T-cell (primary cell): ENCODE measurements at regions not wholly inside any gene's neighbourhood (a gene's known extent, or its start where the extent isn't known, plus 50 kb on each side); places are given as distances from the start of the nearest gene placed in this dataset.

ENCODE experiments used
- ATAC-seq, 4 experiments: fragments of 200-7000 bp in 3 of 4; fragments of 150-1000 bp in 1 of 4; cut with Tn5 transposase; replicated peaks in 1 of 4; 1 replicate in 3 of 4; 2 replicates in 1 of 4; pipeline ENCODE4 v1.10.0; 2021; ENCODE audit warnings: moderate library complexity in 3 of 4, mild to moderate bottlenecking in 2 of 4, moderate number of reproducible peaks in 1 of 4
- CTCF ChIA-PET, 2 donors: fragments of 300-600 bp; sonication (Branson Sonifier 250); formaldehyde crosslinking; loops; one replicate each; lab custom pipeline; 2022; ENCODE audit warnings: antibody characterized with exemption in 2 of 2; lab: Charles Lee
- POLR2A ChIA-PET, 2 donors: fragments of 300-600 bp; sonication (Branson Sonifier 250); formaldehyde crosslinking; loops; one replicate each; lab custom pipeline; 2022; ENCODE audit warnings: antibody characterized with exemption in 2 of 2; lab: Charles Lee
- DNase-seq, 35 experiments: peaks; one replicate each; pipeline versions ENCODE4 v3.0.0 to v3.0.0-alpha.2; 2013 to 2023
- H3K27ac ChIP-seq: one replicate; pipeline ENCODE4 v1.5.1; 2013; ENCODE audit warnings: low read length
- H3K27me3 ChIP-seq, 2 experiments: replicated peaks in 1 of 2; 1 replicate in 1 of 2; 2 replicates in 1 of 2; pipeline versions ENCODE4 v1.6.1 to v1.7.0; 2013; ENCODE audit warnings: low read length in 1 of 2, mixed read lengths in 1 of 2; ENCODE audit not compliant: control insufficient read depth in 2 of 2, insufficient read depth in 2 of 2; ENCODE audit errors: extremely low read depth in 1 of 2
- H3K36me3 ChIP-seq, 2 donors: 1 replicate in 1 of 2; 2 replicates in 1 of 2; pipeline versions ENCODE4 v1.6.1 to v1.7.0; 2013; ENCODE audit warnings: low read length in 1 of 2; ENCODE audit not compliant: control insufficient read depth in 2 of 2, insufficient read depth in 1 of 2; ENCODE audit errors: extremely low read depth in 1 of 2
- H3K4me1 ChIP-seq, 2 experiments: 1 replicate in 1 of 2; 2 replicates in 1 of 2; pipeline versions ENCODE4 v1.6.1 to v1.7.0; 2013; ENCODE audit warnings: low read length in 2 of 2, mixed read lengths in 1 of 2; ENCODE audit not compliant: insufficient read depth in 2 of 2, control insufficient read depth in 1 of 2; ENCODE audit errors: extremely low read depth in 1 of 2
- H3K4me3 ChIP-seq, 2 donors: 1 replicate in 1 of 2; 2 replicates in 1 of 2; pipeline versions ENCODE4 v1.5.1 to v1.7.0; 2013; ENCODE audit warnings: mild to moderate bottlenecking in 2 of 2, low read length in 1 of 2, moderate library complexity in 1 of 2; ENCODE audit not compliant: control insufficient read depth in 1 of 2; ENCODE audit errors: extremely low read depth in 1 of 2
- H3K9me3 ChIP-seq: 2 replicates; pipeline ENCODE4 v1.7.0; 2013
- H3K27ac Mint-ChIP-seq, 2 donors: one replicate each; pipeline ENCODE4 v1.8.0; 2020 to 2021; ENCODE audit warnings: mild to moderate bottlenecking in 2 of 2, mixed read lengths in 2 of 2
- H3K27me3 Mint-ChIP-seq, 2 donors: one replicate each; pipeline ENCODE4 v1.8.0; 2021 to 2022; ENCODE audit warnings: mixed read lengths in 2 of 2
- H3K36me3 Mint-ChIP-seq: one replicate; pipeline ENCODE4 v1.8.0; 2021; ENCODE audit warnings: mixed read lengths
- H3K4me1 Mint-ChIP-seq, 3 donors: one replicate each; pipeline ENCODE4 v1.8.0; 2020 to 2022; ENCODE audit warnings: mixed read lengths in 3 of 3, mild to moderate bottlenecking in 1 of 3
- H3K4me3 Mint-ChIP-seq, 3 donors: one replicate each; pipeline ENCODE4 v1.8.0; 2020 to 2022; ENCODE audit warnings: mild to moderate bottlenecking in 3 of 3, mixed read lengths in 3 of 3, moderate library complexity in 3 of 3
- H3K9me3 Mint-ChIP-seq, 3 donors: one replicate each; pipeline ENCODE4 v1.8.0; 2020 to 2022; ENCODE audit warnings: mixed read lengths in 3 of 3
- WGBS: methylation state at CpG from one replicate; pipeline ENCODE4 v1.1.5; 2013; ENCODE audit warnings: missing lambda C conversion rate; ENCODE audit not compliant: insufficient coverage; 5-methylcytosine and 5-hydroxymethylcytosine counted together

- ATAC-seq: no peak
- Histone ChIP-seq H3K4me1 (no peaks in the 10 kb centered on the region), H3K9me3 (no peaks in the 10 kb centered on the region), H3K4me3 (no peak overlapping the region), H3K36me3 (no peaks in the 10 kb centered on the region), H3K27me3 (no peaks in the 10 kb centered on the region), H3K27ac (no peak overlapping the region)
- DNase-seq: no peak
- POLR2A ChIA-PET: no interaction called here
- CTCF ChIA-PET: no interaction called here
- Mint-ChIP-seq H3K4me1 (no peaks in the 10 kb centered on the region), H3K36me3 (no peaks in the 10 kb centered on the region), H3K9me3 (no peaks in the 10 kb centered on the region), H3K4me3 (no peak overlapping the region), H3K27me3 (no peaks in the 10 kb centered on the region), H3K27ac (no peak overlapping the region)
- no CpG with 5 or more reads among the region's 2 CpGs for WGBS
Measured at GRCh38 chr2:166560022-166560421, 66.0 kb upstream of the SCN7A start.

- Mint-ChIP-seq H3K27ac (no peak overlapping the region), H3K9me3 (peaks cover 0 to 5% (median 2%) of the 10 kb centered on the region in 3 donors), H3K27me3 (peaks cover 0 to 3% of the 10 kb centered on the region in 2 donors), H3K4me3 (no peak overlapping the region), H3K4me1 (no peaks in the 10 kb centered on the region), H3K36me3 (no peaks in the 10 kb centered on the region)
- no peaks in the 10 kb centered on the region for H3K4me1 ChIP-seq
- H3K4me3 ChIP-seq: no peak overlapping the region
- ChIA-PET CTCF (no interaction called here), POLR2A (no interaction called here)
- DNase-seq (no peak), ATAC-seq (no peak)
- no peaks in the 10 kb centered on the region for H3K27me3 ChIP-seq
- H3K36me3 ChIP-seq: no peaks in the 10 kb centered on the region
- no peaks in the 10 kb centered on the region for H3K9me3 ChIP-seq
- H3K27ac ChIP-seq: no peak overlapping the region
Measured at GRCh38 chr2:166550923-166551322, 56.9 kb upstream of the SCN7A start.

- H3K27me3 Mint-ChIP-seq: no peaks in the 10 kb centered on the region
- no peak for DNase-seq
- H3K36me3 Mint-ChIP-seq: no peaks in the 10 kb centered on the region
- H3K9me3 Mint-ChIP-seq: no peaks in the 10 kb centered on the region
- no peak overlapping the region for H3K4me3 ChIP-seq
- H3K4me1 Mint-ChIP-seq: no peaks in the 10 kb centered on the region
- H3K27ac ChIP-seq: no peak overlapping the region
- no peak for ATAC-seq
- H3K36me3 ChIP-seq: no peaks in the 10 kb centered on the region
- H3K27ac Mint-ChIP-seq: no peak overlapping the region
- no peaks in the 10 kb centered on the region for H3K27me3 ChIP-seq
- H3K9me3 ChIP-seq: no peaks in the 10 kb centered on the region
- ChIA-PET POLR2A (no interaction called here), CTCF (no interaction called here)
- no peaks in the 10 kb centered on the region for H3K4me1 ChIP-seq
- no peak overlapping the region for H3K4me3 Mint-ChIP-seq
Measured at GRCh38 chr2:166545473-166545872, 51.4 kb upstream of the SCN7A start.
